Activated CD8-positive, alpha-beta T cell treated with anti-CD3 and anti-CD28 coated beads for 36 hours (primary cell): ENCODE measurements at regions not wholly inside any gene's neighbourhood (a gene's known extent, or its start where the extent isn't known, plus 50 kb on each side); places are given as distances from the start of the nearest gene placed in this dataset.

Experiments
- ATAC-seq: fragments of 200-7000 bp; cut with Tn5 transposase; one replicate; pipeline ENCODE4 v1.10.0; 2021; ENCODE audit warnings: mild to moderate bottlenecking, moderate library complexity
- CTCF ChIA-PET: fragments of 350-600 bp; sonication (Branson Sonifier 250); formaldehyde crosslinking; loops from one replicate; lab custom pipeline; 2021; ENCODE audit warnings: antibody characterized with exemption; lab: Charles Lee
- POLR2A ChIA-PET: fragments of 350-600 bp; sonication (Branson Sonifier 250); formaldehyde crosslinking; loops from one replicate; lab custom pipeline; 2021; ENCODE audit warnings: antibody characterized with exemption; lab: Charles Lee
- DNase-seq: peaks from one replicate; pipeline ENCODE4 v3.0.0-alpha.2; 2020
- H3K27ac Mint-ChIP-seq: one replicate; pipeline ENCODE4 v1.8.0; 2021; ENCODE audit warnings: mild to moderate bottlenecking, mixed read lengths
- H3K27me3 Mint-ChIP-seq: one replicate; pipeline ENCODE4 v1.8.0; 2021; ENCODE audit warnings: mixed read lengths
- H3K36me3 Mint-ChIP-seq: one replicate; pipeline ENCODE4 v1.8.0; 2021; ENCODE audit warnings: low read depth, mixed read lengths
- H3K4me1 Mint-ChIP-seq: one replicate; pipeline ENCODE4 v1.8.0; 2021; ENCODE audit warnings: low read depth, mixed read lengths
- H3K4me3 Mint-ChIP-seq: one replicate; pipeline ENCODE4 v1.8.0; 2021; ENCODE audit warnings: mild to moderate bottlenecking, moderate library complexity, mixed read lengths
- H3K9me3 Mint-ChIP-seq: one replicate; pipeline ENCODE4 v1.8.0; 2021; ENCODE audit warnings: mixed read lengths
- CTCF ChIP-seq: fragments of 200-600 bp; IDR thresholded peaks from one replicate; pipeline ENCODE4 v1.8.0; 2022; ENCODE audit warnings: antibody characterized with exemption, mild to moderate bottlenecking
- intact Hi-C: fragments of 100-400 bp; cut with micrococcal nuclease; formaldehyde crosslinking; loops from one replicate; pipeline ENCODE4 v1.10.0; 2022

DNA sequence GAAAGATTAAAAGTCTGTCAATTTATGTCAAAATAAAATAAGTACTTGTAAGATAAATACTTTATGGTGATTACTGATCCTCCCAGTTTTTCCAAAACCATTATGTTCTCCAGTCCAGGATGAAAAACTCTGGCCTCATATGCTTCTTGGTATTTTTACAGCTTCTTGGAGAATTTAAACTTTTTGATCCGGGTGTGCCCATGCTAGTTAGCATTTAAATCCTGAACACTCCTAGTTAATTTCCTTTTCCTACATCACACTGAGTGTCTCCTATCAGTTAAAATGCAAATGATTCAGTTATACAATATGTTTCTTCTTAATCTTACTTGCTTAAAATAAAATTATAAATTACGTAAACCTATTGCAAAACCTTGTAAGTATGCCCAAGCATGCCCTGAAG, 499.9 kb upstream of the SLITRK6 start:
- no peak for TF ChIP-seq CTCF
- ATAC-seq (no peak), DNase-seq (no peak)
- POLR2A ChIA-PET = no interaction called here
- Mint-ChIP-seq H3K36me3 (no peaks in the 10 kb centered on the region), H3K27ac (no peak overlapping the region), H3K9me3 (peaks cover 4% of the 10 kb centered on the region), H3K27me3 (no peaks in the 10 kb centered on the region), H3K4me3 (no peak overlapping the region), H3K4me1 (no peaks in the 10 kb centered on the region)
- CTCF ChIA-PET = no interaction called here
- intact Hi-C loops = no loop called here

- no peak for DNase-seq
- no peaks in the 10 kb centered on the region for H3K27me3 Mint-ChIP-seq
- H3K9me3 Mint-ChIP-seq = peaks cover 10% of the 10 kb centered on the region
- no peaks in the 10 kb centered on the region for H3K36me3 Mint-ChIP-seq
- H3K4me1 Mint-ChIP-seq = no peaks in the 10 kb centered on the region
- POLR2A ChIA-PET = no interaction called here
- CTCF ChIA-PET = no interaction called here
- no peak overlapping the region for H3K27ac Mint-ChIP-seq
- no peak for ATAC-seq
- no peak for TF ChIP-seq CTCF
- H3K4me3 Mint-ChIP-seq = no peak overlapping the region
- intact Hi-C loops = no loop called here
Measured at GRCh38 chr13:86309881-86310280, 510.7 kb upstream of the SLITRK6 start.

GRCh38 chr13:86313421-86313820, 514.2 kb upstream of the SLITRK6 start:
- POLR2A ChIA-PET = no interaction called here
- H3K9me3 Mint-ChIP-seq = peaks cover 4% of the 10 kb centered on the region
- CTCF ChIA-PET = no interaction called here
- H3K4me3 Mint-ChIP-seq = no peak overlapping the region
- H3K36me3 Mint-ChIP-seq = no peaks in the 10 kb centered on the region
- ATAC-seq (no peak), DNase-seq (no peak)
- H3K27me3 Mint-ChIP-seq = no peaks in the 10 kb centered on the region
- no peak for TF ChIP-seq CTCF
- intact Hi-C loops = no loop called here
- H3K27ac Mint-ChIP-seq = no peak overlapping the region
- no peaks in the 10 kb centered on the region for H3K4me1 Mint-ChIP-seq

DNA sequence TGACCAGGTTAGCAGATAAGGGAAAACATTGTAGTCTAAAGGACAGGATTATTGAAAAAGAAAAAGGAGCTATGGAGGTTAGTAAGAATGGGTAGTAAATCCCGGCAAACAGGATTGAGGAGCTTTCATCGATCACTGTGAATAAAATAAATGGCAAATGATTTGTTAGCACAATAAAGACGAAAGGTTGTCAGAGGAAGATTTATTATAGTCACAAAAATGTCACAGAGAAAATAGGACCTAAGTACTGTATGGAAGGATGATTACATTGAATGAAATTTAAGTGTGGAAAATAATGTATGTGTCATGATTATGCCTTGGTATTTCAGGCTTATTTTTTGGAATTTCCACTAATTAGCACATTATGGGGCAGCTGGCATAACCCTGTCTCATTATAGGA, 519.2 kb upstream of the SLITRK6 start:
- TF ChIP-seq CTCF = no peak
- H3K9me3 Mint-ChIP-seq = peaks cover 3% of the 10 kb centered on the region
- no peak for DNase-seq
- POLR2A ChIA-PET = no interaction called here
- CTCF ChIA-PET = no interaction called here
- intact Hi-C loops = no loop called here
- H3K4me1 Mint-ChIP-seq = no peaks in the 10 kb centered on the region
- no peak for ATAC-seq
- H3K27ac Mint-ChIP-seq = no peak overlapping the region
- H3K36me3 Mint-ChIP-seq = no peaks in the 10 kb centered on the region
- H3K27me3 Mint-ChIP-seq = no peaks in the 10 kb centered on the region
- H3K4me3 Mint-ChIP-seq = no peak overlapping the region

GRCh38 chr13:86324191-86324590, 525.0 kb upstream of the SLITRK6 start:
- H3K36me3 Mint-ChIP-seq = no peaks in the 10 kb centered on the region
- ChIA-PET POLR2A (no interaction called here), CTCF (no interaction called here)
- DNase-seq (no peak), ATAC-seq (no peak)
- peaks cover 11% of the 10 kb centered on the region for H3K9me3 Mint-ChIP-seq
- H3K4me1 Mint-ChIP-seq = no peaks in the 10 kb centered on the region
- H3K4me3 Mint-ChIP-seq = no peak overlapping the region
- no peak overlapping the region for H3K27ac Mint-ChIP-seq
- no peak for TF ChIP-seq CTCF
- H3K27me3 Mint-ChIP-seq = no peaks in the 10 kb centered on the region
- intact Hi-C loops = no loop called here
